ENCODE measurements at regions not wholly inside any gene's neighbourhood (a gene's known extent, or its start where the extent isn't known, plus 50 kb on each side); places are given as distances from the start of the nearest gene placed in this dataset.

- TF ChIP-seq MAX (IDR thresholded peaks at IDR 0.05; ENCODE audit: low read depth) = no peak
- TF ChIP-seq, protein P1, sequence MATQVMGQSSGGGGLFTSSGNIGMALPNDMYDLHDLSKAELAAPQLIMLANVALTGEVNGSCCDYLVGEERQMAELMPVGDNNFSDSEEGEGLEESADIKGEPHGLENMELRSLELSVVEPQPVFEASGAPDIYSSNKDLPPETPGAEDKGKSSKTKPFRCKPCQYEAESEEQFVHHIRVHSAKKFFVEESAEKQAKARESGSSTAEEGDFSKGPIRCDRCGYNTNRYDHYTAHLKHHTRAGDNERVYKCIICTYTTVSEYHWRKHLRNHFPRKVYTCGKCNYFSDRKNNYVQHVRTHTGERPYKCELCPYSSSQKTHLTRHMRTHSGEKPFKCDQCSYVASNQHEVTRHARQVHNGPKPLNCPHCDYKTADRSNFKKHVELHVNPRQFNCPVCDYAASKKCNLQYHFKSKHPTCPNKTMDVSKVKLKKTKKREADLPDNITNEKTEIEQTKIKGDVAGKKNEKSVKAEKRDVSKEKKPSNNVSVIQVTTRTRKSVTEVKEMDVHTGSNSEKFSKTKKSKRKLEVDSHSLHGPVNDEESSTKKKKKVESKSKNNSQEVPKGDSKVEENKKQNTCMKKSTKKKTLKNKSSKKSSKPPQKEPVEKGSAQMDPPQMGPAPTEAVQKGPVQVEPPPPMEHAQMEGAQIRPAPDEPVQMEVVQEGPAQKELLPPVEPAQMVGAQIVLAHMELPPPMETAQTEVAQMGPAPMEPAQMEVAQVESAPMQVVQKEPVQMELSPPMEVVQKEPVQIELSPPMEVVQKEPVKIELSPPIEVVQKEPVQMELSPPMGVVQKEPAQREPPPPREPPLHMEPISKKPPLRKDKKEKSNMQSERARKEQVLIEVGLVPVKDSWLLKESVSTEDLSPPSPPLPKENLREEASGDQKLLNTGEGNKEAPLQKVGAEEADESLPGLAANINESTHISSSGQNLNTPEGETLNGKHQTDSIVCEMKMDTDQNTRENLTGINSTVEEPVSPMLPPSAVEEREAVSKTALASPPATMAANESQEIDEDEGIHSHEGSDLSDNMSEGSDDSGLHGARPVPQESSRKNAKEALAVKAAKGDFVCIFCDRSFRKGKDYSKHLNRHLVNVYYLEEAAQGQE (IDR thresholded peaks at IDR 0.05; ENCODE audit: low read depth, low read length) = no peak
- no peak overlapping the region for H3K27ac ChIP-seq (ENCODE audit: low read depth in 2 of 2, low read length in 1 of 2)
- no peaks in the 10 kb centered on the region for H3K9me2 ChIP-seq
- no peak overlapping the region for H2AFZ ChIP-seq (ENCODE audit: low read depth)
- DNase-seq = no peak
- H3K4me1 ChIP-seq (ENCODE audit: control insufficient read depth in 1 of 2, insufficient read depth in 2 of 2, low read depth in 1 of 2, low read length in 1 of 2) = no peaks in the 10 kb centered on the region
- no peaks in the 10 kb centered on the region for H3K36me3 ChIP-seq (replicated peaks in 1 of 2; ENCODE audit: control insufficient read depth in 1 of 2, insufficient read depth in 2 of 2, low read length in 1 of 2)
- H3K9ac ChIP-seq = no peak overlapping the region
- no peak overlapping the region for H3K4me2 ChIP-seq
- no peaks in the 10 kb centered on the region for H3F3A ChIP-seq (replicated peaks; ENCODE audit: insufficient read depth)
- H3K27me3 ChIP-seq (ENCODE audit: insufficient read depth) = no peaks in the 10 kb centered on the region
- H4K20me1 ChIP-seq (ENCODE audit: insufficient read depth) = no peaks in the 10 kb centered on the region
- ChIA-PET CTCF (no interaction called here), POLR2A (no interaction called here)
- H3K4me3 ChIP-seq (ENCODE audit: low read depth in 2 of 2, low read length in 1 of 2) = no peak overlapping the region
- H3K79me2 ChIP-seq (ENCODE audit: insufficient read depth) = no peaks in the 10 kb centered on the region
- WGBS (ENCODE audit: low lambda C conversion rate) = 37% methylated on average over 6 of the region's 6 CpGs
- H3K9me3 ChIP-seq = no peaks in the 10 kb centered on the region
Observed at GRCh38 chr13:21999666-22000065, 328.8 kb downstream of the FGF9 start.

- Histone ChIP-seq H3F3A (replicated peaks; ENCODE audit: insufficient read depth) (no peaks in the 10 kb centered on the region), H3K9me2 (no peaks in the 10 kb centered on the region), H3K79me2 (ENCODE audit: insufficient read depth) (no peaks in the 10 kb centered on the region), H4K20me1 (ENCODE audit: insufficient read depth) (no peaks in the 10 kb centered on the region), H3K27ac (ENCODE audit: low read depth in 2 of 2, low read length in 1 of 2) (no peak overlapping the region), H3K4me2 (no peak overlapping the region), H3K4me3 (ENCODE audit: low read depth in 2 of 2, low read length in 1 of 2) (no peak overlapping the region), H3K27me3 (ENCODE audit: insufficient read depth) (no peaks in the 10 kb centered on the region), H3K9ac (no peak overlapping the region), H3K4me1 (ENCODE audit: control insufficient read depth in 1 of 2, insufficient read depth in 2 of 2, low read depth in 1 of 2, low read length in 1 of 2) (no peaks in the 10 kb centered on the region), H3K36me3 (replicated peaks in 1 of 2; ENCODE audit: control insufficient read depth in 1 of 2, insufficient read depth in 2 of 2, low read length in 1 of 2) (no peaks in the 10 kb centered on the region), H3K9me3 (no peaks in the 10 kb centered on the region), H2AFZ (ENCODE audit: low read depth) (no peak overlapping the region)
- TF ChIP-seq NFIC (IDR thresholded peaks at IDR 0.05; ENCODE audit: borderline replicate concordance) (no peak), POLR2AphosphoS5 (IDR thresholded peaks at IDR 0.05; ENCODE audit: low read depth, low read length) (no peak), CHD2 (IDR thresholded peaks at IDR 0.05; ENCODE audit: low read length, partially characterized antibody) (no peak), MAX (IDR thresholded peaks at IDR 0.05; ENCODE audit: low read depth) (no peak), GATA2 (CRISPR knock-in tag; IDR thresholded peaks at IDR 0.05) (no peak), RFX5 (IDR thresholded peaks at IDR 0.05; ENCODE audit: low read length) (no peak), RCOR1 (IDR thresholded peaks at IDR 0.05; ENCODE audit: low read length) (no peak), MXI1 (IDR thresholded peaks at IDR 0.05; ENCODE audit: low read depth, low read length) (no peak), EZH2phosphoT487 (IDR thresholded peaks at IDR 0.05; ENCODE audit: borderline replicate concordance, low read depth) (no peak)
- TF ChIP-seq, protein P2, sequence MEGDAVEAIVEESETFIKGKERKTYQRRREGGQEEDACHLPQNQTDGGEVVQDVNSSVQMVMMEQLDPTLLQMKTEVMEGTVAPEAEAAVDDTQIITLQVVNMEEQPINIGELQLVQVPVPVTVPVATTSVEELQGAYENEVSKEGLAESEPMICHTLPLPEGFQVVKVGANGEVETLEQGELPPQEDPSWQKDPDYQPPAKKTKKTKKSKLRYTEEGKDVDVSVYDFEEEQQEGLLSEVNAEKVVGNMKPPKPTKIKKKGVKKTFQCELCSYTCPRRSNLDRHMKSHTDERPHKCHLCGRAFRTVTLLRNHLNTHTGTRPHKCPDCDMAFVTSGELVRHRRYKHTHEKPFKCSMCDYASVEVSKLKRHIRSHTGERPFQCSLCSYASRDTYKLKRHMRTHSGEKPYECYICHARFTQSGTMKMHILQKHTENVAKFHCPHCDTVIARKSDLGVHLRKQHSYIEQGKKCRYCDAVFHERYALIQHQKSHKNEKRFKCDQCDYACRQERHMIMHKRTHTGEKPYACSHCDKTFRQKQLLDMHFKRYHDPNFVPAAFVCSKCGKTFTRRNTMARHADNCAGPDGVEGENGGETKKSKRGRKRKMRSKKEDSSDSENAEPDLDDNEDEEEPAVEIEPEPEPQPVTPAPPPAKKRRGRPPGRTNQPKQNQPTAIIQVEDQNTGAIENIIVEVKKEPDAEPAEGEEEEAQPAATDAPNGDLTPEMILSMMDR (IDR thresholded peaks at IDR 0.05) = no peak
- TF ChIP-seq, protein P1 (IDR thresholded peaks at IDR 0.05; ENCODE audit: low read depth, low read length) = no peak
- ChIA-PET POLR2A (no interaction called here), CTCF (no interaction called here)
- no peak for DNase-seq
- 10% methylated on average over 7 of the region's 12 CpGs for WGBS (ENCODE audit: low lambda C conversion rate)
Observed at GRCh38 chr13:22000191-22000590, 329.3 kb downstream of the FGF9 start.

All from SK-N-SH (cell line).